GM12878 (cell line): ENCODE measurements at regions not wholly inside any gene's neighbourhood (a gene's known extent, or its start where the extent isn't known, plus 50 kb on each side); places are given as distances from the start of the nearest gene placed in this dataset.

Source experiments
- ATAC-seq: fragments of 200-7000 bp; cut with Tn5 transposase; 3 replicates; pipeline ENCODE4 v1.9.1; 2020; ENCODE audit warnings: mild to moderate bottlenecking, moderate library complexity
- BruUV-seq: library from RNA; stranded (reverse); fragments of 400-500 nt; replicated peaks from 2 replicates; lab custom pipeline; 2021; lab: Mats Ljungman, UMichigan
- CTCF ChIA-PET: fragments of 300-600 bp; sonication (Branson Sonifier 250); formaldehyde crosslinking; extraction: SDS; loops from one replicate; lab custom pipeline; 2021; ENCODE audit warnings: inconsistent platforms; lab: Yijun Ruan, JAX
- POLR2A ChIA-PET: fragments of 350-600 bp; formaldehyde crosslinking; extraction: SDS; loops from one replicate; lab custom pipeline; 2021; ENCODE audit warnings: inconsistent platforms; lab: Charles Lee
- RAD21 ChIA-PET: fragments of 300-600 bp; sonication (Branson Sonifier 250); formaldehyde crosslinking; loops from one replicate; lab custom pipeline; 2023; ENCODE audit warnings: antibody characterized with exemption; ENCODE audit not compliant: unreplicated experiment; lab: Charles Lee
- SMC1A ChIA-PET: fragments of 300-600 bp; sonication (Branson Sonifier 250); formaldehyde crosslinking; loops from one replicate; lab custom pipeline; 2023; ENCODE audit not compliant: unreplicated experiment, uncharacterized antibody; lab: Charles Lee
- DNase-seq: peaks from one replicate; pipeline ENCODE4 v3.0.0-alpha.2; 2011; ENCODE audit warnings: low read depth, low spot score
- FAIRE-seq: peaks from 3 replicates; lab custom pipeline; 2011; peaks lifted over from hg19 to GRCh38; lab: Jason Lieb, UNC
- H2AFZ ChIP-seq: 2 replicates; pipeline ENCODE4 v1.6.0; 2011; ENCODE audit warnings: low read depth, low read length, control low read depth; ENCODE audit not compliant: control insufficient read depth
- H3K27ac ChIP-seq: 2 replicates; pipeline ENCODE4 v1.5.1; 2011; ENCODE audit warnings: control low read depth; ENCODE audit not compliant: control insufficient read depth, insufficient read depth
- H3K27me3 ChIP-seq, 2 experiments: replicated peaks in 1 of 2; 2 replicates each; pipeline versions ENCODE4 v1.6.0 to v1.6.1; 2011; ENCODE audit warnings: low read length in 1 of 2; ENCODE audit not compliant: control insufficient read depth in 2 of 2, insufficient read depth in 2 of 2
- H3K36me3 ChIP-seq, 2 experiments: 2 replicates each; pipeline ENCODE4 v1.5.1; 2011; ENCODE audit warnings: low read length in 1 of 2; ENCODE audit not compliant: control insufficient read depth in 2 of 2, insufficient read depth in 2 of 2
- H3K4me1 ChIP-seq: 2 replicates; pipeline ENCODE4 v1.6.1; 2011; ENCODE audit warnings: mild to moderate bottlenecking, low read length, moderate library complexity, mixed read lengths; ENCODE audit not compliant: control insufficient read depth, insufficient read depth
- H3K4me2 ChIP-seq: 2 replicates; pipeline ENCODE4 v1.6.0; 2011; ENCODE audit warnings: control low read depth; ENCODE audit not compliant: control insufficient read depth, insufficient read depth
- H3K4me3 ChIP-seq: fragments of 200-600 bp; sonication (generic); 2 replicates; pipeline ENCODE4 v1.5.1; 2016
- H3K79me2 ChIP-seq: 2 replicates; pipeline ENCODE4 v1.6.0; 2011; ENCODE audit warnings: low read length; ENCODE audit not compliant: control insufficient read depth, insufficient read depth
- H3K9ac ChIP-seq: 2 replicates; pipeline ENCODE4 v1.8.0; 2011; ENCODE audit warnings: low read length, control low read depth, mixed read lengths; ENCODE audit not compliant: control insufficient read depth, insufficient read depth
- H3K9me3 ChIP-seq: replicated peaks from 3 replicates; pipeline ENCODE4 v1.5.1; 2011; ENCODE audit warnings: mild to moderate bottlenecking, low read length; ENCODE audit not compliant: control insufficient read depth, insufficient read depth
- H4K20me1 ChIP-seq: 2 replicates; pipeline ENCODE4 v1.6.0; 2011; ENCODE audit not compliant: control insufficient read depth, insufficient read depth
- ASH2L ChIP-seq: fragments of 300-600, 200-600 bp; sonication (generic); IDR thresholded peaks from 2 replicates; pipeline ENCODE4 v1.6.1; 2017; ENCODE audit warnings: low read depth, mild to moderate bottlenecking, borderline replicate concordance
- CHD2 ChIP-seq: IDR thresholded peaks from 2 replicates; pipeline ENCODE4 v1.6.1; 2011; ENCODE audit warnings: low read depth, low read length, improper control_type of control experiment, borderline replicate concordance
- FOXM1 ChIP-seq: IDR thresholded peaks from 2 replicates; pipeline ENCODE4 v1.6.1; 2012; ENCODE audit warnings: low read depth, mild to moderate bottlenecking, inconsistent platforms, low read length, moderate library complexity
- GABPA ChIP-seq: IDR thresholded peaks from 2 replicates; pipeline ENCODE4 v1.6.1; 2014; ENCODE audit warnings: antibody characterized with exemption, low read depth, mild to moderate bottlenecking, inconsistent platforms
- NFYB ChIP-seq: IDR thresholded peaks from 2 replicates; pipeline ENCODE4 v1.6.1; 2011; ENCODE audit warnings: low read depth, mild to moderate bottlenecking, low read length, improper control_type of control experiment, moderate library complexity; ENCODE audit not compliant: insufficient read depth
- PBX3 ChIP-seq: IDR thresholded peaks from 2 replicates; pipeline ENCODE4 v1.6.1; 2011; ENCODE audit warnings: mild to moderate bottlenecking, low read depth, low read length, moderate library complexity; ENCODE audit not compliant: insufficient replicate concordance
- RAD21 ChIP-seq: IDR thresholded peaks from 2 replicates; pipeline ENCODE4 v1.6.1; 2011; ENCODE audit warnings: mild to moderate bottlenecking, low read depth, low read length, moderate library complexity; ENCODE audit not compliant: insufficient read depth
- RB1 ChIP-seq: fragments of 450-650 bp; formaldehyde crosslinking; IDR thresholded peaks from 2 replicates; pipeline ENCODE4 v1.6.1; 2017; ENCODE audit warnings: mild to moderate bottlenecking, borderline replicate concordance
- SP1 ChIP-seq: IDR thresholded peaks from one replicate; pipeline ENCODE4 v1.6.1; 2011; ENCODE audit warnings: low read depth, low read length
- STAT3 ChIP-seq: IDR thresholded peaks from 2 replicates; pipeline ENCODE4 v1.6.1; 2011; ENCODE audit warnings: low read depth, low read length, improper control_type of control experiment
- WRNIP1 ChIP-seq: IDR thresholded peaks from 2 replicates; pipeline ENCODE4 v1.6.1; 2011; ENCODE audit warnings: low read depth, low read length, improper control_type of control experiment, borderline replicate concordance
- ZNF24 ChIP-seq: fragments of 450-650 bp; IDR thresholded peaks from 2 replicates; pipeline ENCODE4 v1.6.1; 2017; ENCODE audit warnings: antibody characterized with exemption, mild to moderate bottlenecking
- ZZZ3 ChIP-seq: IDR thresholded peaks from 2 replicates; pipeline ENCODE4 v1.6.1; 2011; ENCODE audit warnings: low read depth; ENCODE audit not compliant: control insufficient read depth, insufficient read length
- WGBS: methylation state at CpG from one replicate; pipeline ENCODE4 v1.1.6; 2016; ENCODE audit warnings: low lambda C conversion rate; ENCODE audit not compliant: insufficient replicate concordance, insufficient coverage; ENCODE audit errors: missing lambda C conversion rate; 5-methylcytosine and 5-hydroxymethylcytosine counted together
- in situ Hi-C: fragments of 300-500 bp; cut with MboI; formaldehyde crosslinking; loops from 9 replicates; pipeline ENCODE4 v1.14.3; 2018; ENCODE audit warnings: mixed read lengths
- intact Hi-C: fragments of 100-400 bp; cut with micrococcal nuclease; formaldehyde crosslinking; loops from one replicate; pipeline ENCODE4 v1.14.2; 2022; ENCODE audit not compliant: unreplicated experiment

DNA sequence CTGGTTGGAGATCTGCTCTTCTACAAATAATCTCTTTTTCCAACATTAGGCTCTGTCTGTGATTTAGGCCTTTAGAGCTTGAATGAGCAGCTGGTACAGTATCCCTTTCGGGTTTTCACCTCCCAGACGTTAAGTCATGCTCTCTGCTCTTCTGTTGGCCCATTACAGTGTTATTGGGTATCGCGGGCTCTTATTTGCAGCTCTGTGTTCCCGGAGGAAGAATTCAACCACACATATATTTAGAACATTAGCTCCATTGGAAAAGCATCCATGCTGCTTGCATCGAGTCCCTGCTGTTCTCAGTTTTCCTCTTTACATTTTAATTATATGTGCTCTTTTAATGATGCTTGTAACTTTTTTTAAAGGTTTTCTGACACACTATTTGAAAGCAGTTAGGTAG is 278.0 kb upstream of the ADCY2 start:
- no peak overlapping the region for H3K4me3 ChIP-seq
- no peak overlapping the region for H2AFZ ChIP-seq
- WGBS = 33% methylated on average over 6 of the region's 6 CpGs
- FAIRE-seq = no peak
- H3K9me3 ChIP-seq = no peaks in the 10 kb centered on the region
- TF ChIP-seq RAD21 (no peak), NFYB (no peak), PBX3 (no peak), CHD2 (no peak), SP1 (no peak), ZNF24 (no peak)
- POLR2A ChIA-PET = no interaction called here
- no peaks in the 10 kb centered on the region for H4K20me1 ChIP-seq
- no peaks in the 10 kb centered on the region for H3K79me2 ChIP-seq
- in situ Hi-C loops = no loop called here
- no peak for DNase-seq
- no peak overlapping the region for H3K4me2 ChIP-seq
- no peaks in the 10 kb centered on the region for H3K27me3 ChIP-seq
- RAD21 ChIA-PET = no interaction called here
- no TSS peak for BruUV-seq
- H3K9ac ChIP-seq = no peak overlapping the region
- no peak for ATAC-seq
- SMC1A ChIA-PET = no interaction called here
- no peaks in the 10 kb centered on the region for H3K36me3 ChIP-seq
- intact Hi-C loops = no loop called here
- no peaks in the 10 kb centered on the region for H3K4me1 ChIP-seq
- CTCF ChIA-PET = no interaction called here
- H3K27ac ChIP-seq = no peak overlapping the region

DNA sequence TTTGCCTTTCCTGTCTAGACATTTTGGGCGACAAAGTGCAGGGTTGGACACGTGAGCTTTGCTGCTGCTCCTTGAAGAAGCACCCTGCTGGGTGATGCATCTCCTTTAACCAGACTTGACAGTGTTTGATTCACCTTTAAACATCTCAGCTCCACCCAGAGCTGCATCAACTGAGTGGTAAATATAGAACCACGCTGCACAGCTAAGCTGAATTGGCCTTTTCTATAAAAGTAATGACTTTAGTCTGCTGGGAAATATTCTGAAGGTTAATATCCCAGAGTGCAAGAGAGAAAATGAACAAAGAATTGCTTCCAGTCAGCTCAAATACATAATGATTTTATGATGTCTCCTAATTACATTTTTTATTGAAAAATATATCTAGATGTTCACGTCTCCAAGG is 264.3 kb upstream of the ADCY2 start:
- H3K4me2 ChIP-seq = no peak overlapping the region
- H3K4me1 ChIP-seq = no peaks in the 10 kb centered on the region
- H3K79me2 ChIP-seq = no peaks in the 10 kb centered on the region
- ChIA-PET POLR2A (no interaction called here), SMC1A (no interaction called here), RAD21 (no interaction called here), CTCF (no interaction called here)
- DNase-seq = no peak
- H3K9ac ChIP-seq = no peak overlapping the region
- FAIRE-seq = no peak
- in situ Hi-C loops = no loop called here
- WGBS = 21% methylated on average over 4 of the region's 4 CpGs
- no peak for ATAC-seq
- intact Hi-C loops = no loop called here
- H3K27me3 ChIP-seq = no peaks in the 10 kb centered on the region
- no peaks in the 10 kb centered on the region for H4K20me1 ChIP-seq
- H3K27ac ChIP-seq = no peak overlapping the region
- no peaks in the 10 kb centered on the region for H3K36me3 ChIP-seq
- no peak overlapping the region for H2AFZ ChIP-seq
- BruUV-seq = no TSS peak
- no peak overlapping the region for H3K4me3 ChIP-seq
- H3K9me3 ChIP-seq = no peaks in the 10 kb centered on the region
- TF ChIP-seq FOXM1 = no peak
- TF ChIP-seq ASH2L = no peak
- no peak for TF ChIP-seq ZZZ3
- no peak for TF ChIP-seq GABPA
- TF ChIP-seq STAT3 = no peak
- TF ChIP-seq RB1 = no peak
- TF ChIP-seq WRNIP1 = no peak
